HUDEP-2 (cell line): ENCODE measurements at regions not wholly inside any gene's neighbourhood (a gene's known extent, or its start where the extent isn't known, plus 50 kb on each side); places are given as distances from the start of the nearest gene placed in this dataset.

ENCODE experiments used
- DNase-seq, 76 experiments: peaks; one replicate each; lab custom pipeline; 2025; ENCODE audit not compliant: unreplicated experiment in 76 of 76; lab: John Stamatoyannopoulos, UW

GRCh38 chr5:38714703-38715355 is 131.0 kb upstream of the OSMR start:
- DNase-seq: no peak

- DNase-seq: no peak
These were observed 130.1 kb upstream of the OSMR start for GRCh38 chr5:38715696-38716095.

- DNase-seq: no peak
These were observed 129.3 kb upstream of the OSMR start for GRCh38 chr5:38716516-38716915.

- no peak for DNase-seq
These were observed 126.9 kb upstream of the OSMR start for GRCh38 chr5:38718771-38719391.

- DNase-seq: no peak
These were observed 126.4 kb upstream of the OSMR start for GRCh38 chr5:38719403-38719802.

GRCh38 chr5:38719916-38720315 is 125.9 kb upstream of the OSMR start:
- no peak for DNase-seq

- no peak for DNase-seq
These were observed 125.1 kb upstream of the OSMR start for GRCh38 chr5:38720554-38721361.

- no peak for DNase-seq
These were observed 122.9 kb upstream of the OSMR start for GRCh38 chr5:38722918-38723317.

GRCh38 chr5:38723426-38723825 is 122.4 kb upstream of the OSMR start:
- no peak for DNase-seq

- DNase-seq: no peak
These were observed 121.3 kb upstream of the OSMR start for GRCh38 chr5:38724301-38725030.

GRCh38 chr5:38725371-38725865 is 120.4 kb upstream of the OSMR start:
- no peak for DNase-seq

GRCh38 chr5:38726279-38726678 is 119.5 kb upstream of the OSMR start:
- no peak for DNase-seq

GRCh38 chr5:38728029-38728428 is 117.8 kb upstream of the OSMR start:
- DNase-seq: no peak

GRCh38 chr5:38731461-38731860 is 114.4 kb upstream of the OSMR start:
- no peak for DNase-seq

- no peak for DNase-seq
These were observed 111.5 kb upstream of the OSMR start for GRCh38 chr5:38734353-38734752.

GRCh38 chr5:38736089-38736488 is 109.7 kb upstream of the OSMR start:
- no peak for DNase-seq

- no peak for DNase-seq
These were observed 107.8 kb upstream of the OSMR start for GRCh38 chr5:38737976-38738375.

GRCh38 chr5:38739011-38739704 is 106.7 kb upstream of the OSMR start:
- DNase-seq: no peak

GRCh38 chr5:38739705-38740045 is 106.1 kb upstream of the OSMR start:
- no peak for DNase-seq

GRCh38 chr5:38742821-38743220 is 103.0 kb upstream of the OSMR start:
- no peak for DNase-seq

- DNase-seq: no peak
These were observed 102.2 kb upstream of the OSMR start for GRCh38 chr5:38743562-38743961.
